ENCODE measurements at regions not wholly inside any gene's neighbourhood (a gene's known extent, or its start where the extent isn't known, plus 50 kb on each side); places are given as distances from the start of the nearest gene placed in this dataset.
"Not testable (repeated sequence)": the region's sequence is repeated elsewhere in the genome, so short reads cannot be mapped to it uniquely, and the experiment has no call there.

DNA sequence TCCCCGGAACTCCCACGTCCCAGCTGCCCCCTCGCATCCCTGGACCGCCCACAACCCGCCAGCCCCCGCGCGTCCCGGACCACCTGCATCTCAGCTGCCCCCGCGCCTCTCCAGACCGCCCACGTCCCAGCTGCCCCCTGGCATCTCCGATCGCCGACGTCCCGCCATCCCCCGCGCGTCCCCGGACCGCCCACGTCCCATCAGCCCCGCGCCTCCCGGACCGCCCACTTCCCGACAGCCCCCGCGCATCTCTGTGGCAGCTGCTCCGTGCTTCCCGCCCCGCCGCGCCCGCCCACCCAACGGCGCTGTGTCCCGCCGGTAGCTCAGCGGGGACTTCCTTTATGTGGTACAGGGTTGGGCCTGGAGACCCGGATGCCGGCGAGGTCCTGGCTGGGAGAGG lies 955.8 kb downstream of the TMEM121 start:
- in situ Hi-C loops (cut with MboI; ENCODE audit: low sequenced_read_pairs) = not testable (repeated sequence)

- in situ Hi-C loops (cut with MboI; ENCODE audit: low sequenced_read_pairs) = no loop called here
Observed at GRCh38 chr14:106487600-106487999, 961.2 kb downstream of the TMEM121 start.

GRCh38 chr14:106488291-106488690 lies 961.9 kb downstream of the TMEM121 start:
- in situ Hi-C loops (cut with MboI; ENCODE audit: low sequenced_read_pairs) = no loop called here

DNA sequence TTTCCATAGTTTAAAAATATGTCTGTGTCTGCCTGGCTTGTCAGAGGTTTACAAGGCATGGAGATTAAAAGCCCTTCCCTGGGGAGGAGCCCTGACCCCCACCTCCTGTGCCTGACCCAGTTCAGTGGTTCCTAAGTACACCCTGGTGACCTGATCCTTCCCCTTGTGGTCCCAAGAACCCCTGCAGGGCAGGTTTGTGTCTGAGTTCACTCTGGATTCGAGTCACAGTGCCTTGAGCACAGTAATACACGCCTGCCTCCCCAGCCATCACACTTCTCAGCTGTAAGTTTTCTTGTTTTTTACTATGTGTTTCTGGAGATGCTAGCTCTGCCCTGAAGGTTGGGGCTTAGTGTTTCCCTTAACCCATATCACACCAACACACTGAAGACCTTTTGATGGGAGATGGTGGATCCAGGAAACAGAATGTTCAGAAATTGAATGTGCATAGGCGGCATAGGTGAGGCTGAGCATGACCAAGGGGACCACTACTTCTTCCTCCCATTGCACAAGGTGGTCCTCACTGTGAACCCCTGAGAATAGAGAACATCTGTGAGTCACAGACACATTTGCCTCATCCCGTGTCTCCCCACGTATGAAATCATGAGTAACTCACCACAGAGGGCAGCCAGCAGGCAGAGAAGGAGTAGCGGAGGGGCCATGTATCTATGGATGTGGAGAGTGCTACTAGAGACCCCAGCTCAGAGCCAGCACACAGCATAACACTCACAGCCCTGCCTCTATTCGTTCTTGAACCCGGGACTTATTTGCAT lies 962.9 kb downstream of the TMEM121 start:
- in situ Hi-C loops (cut with MboI; ENCODE audit: low sequenced_read_pairs) = no loop called here

DNA sequence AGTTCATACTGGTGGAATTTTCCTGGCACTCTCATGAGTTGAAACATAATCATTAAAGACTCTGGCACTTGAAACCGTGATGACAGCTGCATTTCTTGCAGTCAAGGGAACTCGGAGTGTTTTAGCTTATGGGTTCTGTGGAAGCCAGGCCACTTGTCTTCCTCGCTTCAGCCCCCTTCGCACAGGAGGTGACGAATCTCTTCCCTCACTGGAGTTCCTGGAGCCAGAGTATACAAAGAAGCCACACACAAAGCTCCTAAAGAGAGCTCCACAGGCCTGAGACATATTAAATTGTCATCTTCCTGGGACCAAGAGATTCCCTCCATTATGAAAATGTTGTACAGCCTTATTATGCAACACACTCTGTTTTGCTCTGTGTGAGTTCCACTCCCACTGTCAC lies 964.1 kb downstream of the TMEM121 start:
- in situ Hi-C loops (cut with MboI; ENCODE audit: low sequenced_read_pairs) = no loop called here

DNA sequence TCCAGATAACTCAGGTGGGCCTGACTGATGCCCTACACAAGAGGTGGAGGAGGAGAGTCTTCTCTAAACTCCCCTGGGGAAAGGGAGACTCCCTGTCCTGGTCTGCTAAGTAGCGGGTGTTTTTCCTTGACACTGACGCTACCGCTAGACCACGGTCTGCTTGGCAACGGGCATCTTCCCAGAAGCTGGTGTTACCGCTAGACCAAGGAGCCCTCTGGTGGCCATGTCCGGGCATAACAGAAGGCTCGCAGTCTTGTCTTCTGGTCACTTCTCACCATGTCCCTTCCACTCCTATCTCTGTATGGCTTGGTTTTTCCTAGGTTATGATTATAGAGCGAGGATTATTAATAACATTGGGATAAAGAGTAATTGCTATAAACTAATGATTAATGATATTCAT lies 965.5 kb downstream of the TMEM121 start:
- in situ Hi-C loops (cut with MboI; ENCODE audit: low sequenced_read_pairs) = no loop called here

- in situ Hi-C loops (cut with MboI; ENCODE audit: low sequenced_read_pairs) = no loop called here
Observed at GRCh38 chr14:106493962-106494823, 967.8 kb downstream of the TMEM121 start.

DNA sequence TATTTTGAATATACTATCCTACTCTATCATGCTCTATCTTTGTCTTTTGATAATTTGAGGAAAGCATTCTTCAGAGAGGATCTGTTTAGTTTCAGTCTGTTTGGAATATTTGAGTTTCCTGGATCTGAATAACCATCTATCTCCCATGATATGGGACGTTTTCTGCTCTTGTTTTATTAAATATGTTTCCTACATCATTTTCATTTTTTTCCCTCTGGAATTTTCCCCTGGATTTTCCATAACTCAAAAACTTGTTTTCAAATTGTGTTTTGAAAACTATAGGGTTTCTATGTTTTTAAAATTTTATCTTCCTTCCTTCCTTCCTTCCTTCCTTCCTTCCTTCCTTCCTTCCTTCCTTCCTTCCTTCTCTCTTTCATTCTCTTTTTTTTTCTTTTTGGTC lies 974.2 kb downstream of the TMEM121 start:
- in situ Hi-C loops (cut with MboI; ENCODE audit: low sequenced_read_pairs) = no loop called here

DNA sequence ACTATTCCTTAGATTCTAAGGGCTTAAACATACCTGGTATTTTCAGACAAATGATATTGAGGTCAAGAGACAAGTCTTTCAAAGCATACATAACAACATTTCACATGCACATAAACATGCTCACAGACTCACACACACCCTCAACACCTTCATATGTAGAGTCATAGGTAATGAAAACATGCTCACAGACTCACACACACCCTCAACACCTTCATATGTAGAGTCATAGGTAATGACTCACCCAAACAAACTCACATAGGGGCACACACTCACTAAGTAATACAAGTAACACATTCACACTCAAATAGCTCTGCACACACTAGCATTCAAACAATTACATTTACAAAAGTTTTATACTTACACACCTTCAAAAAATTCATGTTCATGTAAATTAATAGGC lies 975.5 kb downstream of the TMEM121 start:
- in situ Hi-C loops (cut with MboI; ENCODE audit: low sequenced_read_pairs) = no loop called here

GRCh38 chr14:106505366-106505765 lies 979.0 kb downstream of the TMEM121 start:
- in situ Hi-C loops (cut with MboI; ENCODE audit: low sequenced_read_pairs) = no loop called here

DNA sequence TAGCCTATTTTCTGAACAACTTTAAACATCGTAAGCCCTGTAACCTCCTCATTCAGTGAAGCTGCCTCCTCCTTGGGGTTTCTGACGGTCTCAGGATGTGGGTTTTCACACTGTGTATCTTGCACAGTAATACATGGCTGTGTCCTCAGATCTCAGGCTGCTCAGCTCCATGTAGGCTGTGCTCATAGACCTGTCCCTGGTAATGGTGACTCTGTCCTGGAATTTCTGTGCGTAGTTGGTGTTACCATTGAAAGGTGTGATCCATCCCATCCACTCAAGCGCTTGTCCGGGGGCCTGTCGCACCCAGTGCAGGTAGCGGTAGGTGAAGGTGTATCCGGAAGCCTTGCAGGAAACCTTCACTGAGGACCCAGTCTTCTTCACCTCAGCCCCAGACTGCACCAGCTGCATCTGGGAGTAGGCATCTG lies 980.5 kb downstream of the TMEM121 start:
- in situ Hi-C loops (cut with MboI; ENCODE audit: low sequenced_read_pairs) = no loop called here

DNA sequence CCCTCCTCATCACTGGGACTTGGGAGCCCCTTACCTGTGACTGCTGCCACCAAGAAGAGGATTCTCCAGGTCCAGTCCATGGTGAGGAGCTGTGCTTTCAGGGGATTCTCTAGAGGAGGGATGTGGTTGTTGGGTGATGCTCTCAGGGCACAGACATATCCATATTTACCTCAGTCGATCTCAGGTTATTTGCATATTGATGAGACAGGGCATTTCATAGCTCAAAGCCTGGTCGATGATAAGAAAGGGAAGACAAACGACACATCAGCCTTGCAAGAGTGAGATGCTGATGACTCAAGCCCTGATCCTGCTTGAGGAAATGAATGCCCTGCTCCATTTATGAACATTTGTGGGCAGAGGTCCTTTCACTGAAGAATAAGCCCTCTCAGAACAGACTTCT lies 981.0 kb downstream of the TMEM121 start:
- in situ Hi-C loops (cut with MboI; ENCODE audit: low sequenced_read_pairs) = no loop called here

DNA sequence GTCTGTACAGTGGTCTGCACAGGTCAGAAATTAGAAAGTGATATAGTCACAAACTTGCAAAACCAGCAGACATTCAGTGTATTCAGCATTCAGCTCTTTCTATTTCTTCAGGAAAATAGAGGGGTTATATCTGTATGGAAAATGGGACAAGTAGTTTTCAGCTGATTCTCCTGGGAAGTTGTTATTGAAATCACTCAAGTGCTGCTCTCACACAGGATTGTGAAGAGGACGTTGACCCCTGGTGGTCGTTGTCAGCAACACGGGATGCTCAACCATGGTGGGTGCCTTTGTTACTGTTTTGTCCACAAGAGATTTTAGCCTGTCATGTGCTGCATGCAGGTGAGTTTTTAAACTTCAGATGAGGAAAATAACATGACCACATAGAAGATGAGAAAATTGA lies 981.8 kb downstream of the TMEM121 start:
- in situ Hi-C loops (cut with MboI; ENCODE audit: low sequenced_read_pairs) = no loop called here

DNA sequence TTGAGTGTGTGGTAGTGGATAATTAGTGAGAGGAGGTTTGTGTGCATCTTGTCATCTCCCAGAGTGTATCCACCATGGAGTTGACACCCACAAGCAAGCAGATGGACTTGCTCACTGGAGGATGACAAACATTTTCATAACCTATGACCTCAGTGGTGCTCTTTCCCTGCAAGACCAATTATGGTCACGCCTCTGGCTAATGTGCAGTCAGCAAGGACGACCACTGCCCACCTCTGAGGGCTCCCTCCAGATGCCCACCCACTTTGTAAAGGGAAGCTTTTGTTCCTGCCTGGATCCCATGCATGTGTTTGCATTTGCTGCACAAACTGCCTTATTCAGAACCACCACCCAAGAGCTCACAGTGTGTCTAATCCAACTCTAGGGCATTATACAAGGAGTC lies 982.8 kb downstream of the TMEM121 start:
- in situ Hi-C loops (cut with MboI; ENCODE audit: low sequenced_read_pairs) = no loop called here

GRCh38 chr14:106509807-106510206 lies 983.4 kb downstream of the TMEM121 start:
- in situ Hi-C loops (cut with MboI; ENCODE audit: low sequenced_read_pairs) = no loop called here

DNA sequence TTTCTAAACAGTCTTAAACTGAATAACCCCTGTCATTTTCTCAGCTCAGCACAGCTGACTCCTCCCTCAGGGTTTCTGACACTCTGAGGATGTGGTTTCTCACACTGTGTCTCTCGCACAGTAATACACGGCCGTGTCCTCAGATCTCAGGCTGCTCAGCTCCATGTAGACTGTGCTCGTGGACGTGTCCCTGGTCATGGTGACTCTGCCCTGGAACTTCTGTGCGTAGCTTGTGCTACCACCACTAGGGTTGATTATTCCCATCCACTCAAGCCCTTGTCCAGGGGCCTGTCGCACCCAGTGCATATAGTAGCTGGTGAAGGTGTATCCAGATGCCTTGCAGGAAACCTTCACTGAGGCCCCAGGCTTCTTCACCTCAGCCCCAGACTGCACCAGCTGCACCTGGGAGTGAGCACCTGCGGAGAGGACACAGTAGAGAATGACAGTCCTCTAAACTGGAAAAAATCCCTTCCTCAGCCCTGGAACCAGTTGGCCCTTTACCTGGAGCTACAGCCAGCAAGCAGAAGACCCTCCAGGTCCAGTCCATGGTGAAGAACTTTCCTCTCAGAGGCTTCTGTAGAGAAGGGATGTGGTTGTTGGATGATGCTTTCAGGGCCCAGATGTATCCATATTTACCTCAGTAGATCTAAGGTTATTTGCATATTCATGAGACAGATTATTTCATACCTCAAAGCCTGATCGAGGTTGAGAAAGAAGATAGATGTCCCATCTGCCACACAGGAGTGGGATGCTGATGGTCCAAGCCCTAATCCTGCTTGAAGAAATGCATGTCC lies 984.8 kb downstream of the TMEM121 start:
- in situ Hi-C loops (cut with MboI; ENCODE audit: low sequenced_read_pairs) = no loop called here

GRCh38 chr14:106511800-106512198 lies 985.4 kb downstream of the TMEM121 start:
- in situ Hi-C loops (cut with MboI; ENCODE audit: low sequenced_read_pairs) = no loop called here

DNA sequence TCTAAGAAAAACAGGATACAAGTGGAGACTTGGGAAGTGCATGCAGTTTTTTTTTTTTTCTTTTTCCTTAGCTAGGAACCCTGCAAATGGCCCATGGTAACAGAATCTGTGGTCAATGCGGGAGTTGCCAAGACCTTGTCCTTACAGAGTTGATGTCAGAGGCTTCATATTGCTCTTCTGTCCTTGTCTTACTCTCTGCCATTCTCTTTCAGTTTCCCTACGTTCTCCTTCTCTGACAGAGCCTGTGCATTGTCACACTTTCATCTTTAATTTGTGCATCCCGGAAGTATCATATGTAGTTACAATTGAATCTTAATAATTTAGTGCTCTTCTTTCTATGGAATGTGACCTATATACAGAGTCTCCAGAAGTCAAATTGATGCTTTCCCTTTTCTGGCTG lies 986.9 kb downstream of the TMEM121 start:
- in situ Hi-C loops (cut with MboI; ENCODE audit: low sequenced_read_pairs) = no loop called here

- in situ Hi-C loops (cut with MboI; ENCODE audit: low sequenced_read_pairs) = no loop called here
Observed at GRCh38 chr14:106518054-106518943, 991.9 kb downstream of the TMEM121 start.

DNA sequence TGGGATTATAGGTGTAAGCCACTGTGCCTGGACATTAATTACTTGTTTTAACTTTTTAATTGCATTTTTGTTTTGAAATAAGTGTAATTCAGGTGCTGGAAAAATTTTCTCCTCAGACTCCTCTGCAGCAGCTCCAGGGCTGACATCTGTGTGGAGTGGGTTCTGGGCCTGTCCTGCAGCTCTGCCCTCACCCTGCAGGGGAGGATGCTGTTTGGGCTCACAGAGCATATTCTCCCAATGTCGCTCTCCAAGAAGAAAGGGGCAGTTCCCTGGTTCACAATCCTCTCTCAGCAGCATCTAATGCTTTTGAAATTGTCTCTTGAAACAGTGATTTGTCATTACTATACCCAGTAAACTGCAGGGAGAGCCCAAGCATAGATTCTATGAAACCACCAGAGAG lies 995.7 kb downstream of the TMEM121 start:
- in situ Hi-C loops (cut with MboI; ENCODE audit: low sequenced_read_pairs) = not testable (repeated sequence)
